ENCODE measurements at regions not wholly inside any gene's neighbourhood (a gene's known extent, or its start where the extent isn't known, plus 50 kb on each side); places are given as distances from the start of the nearest gene placed in this dataset.

GRCh38 chr16:88319116-88319965 lies 63.4 kb upstream of the ZNF469 start:
- DNase-seq = no peak
- ATAC-seq = no peak

GRCh38 chr16:88320947-88321634 lies 61.7 kb upstream of the ZNF469 start:
- ATAC-seq = no peak
- no peak for DNase-seq

GRCh38 chr16:88321635-88322499 lies 60.9 kb upstream of the ZNF469 start:
- ATAC-seq (no peak), DNase-seq (no peak)

GRCh38 chr16:88322500-88322970 lies 60.2 kb upstream of the ZNF469 start:
- no peak for DNase-seq

GRCh38 chr16:88323041-88323440 lies 59.7 kb upstream of the ZNF469 start:
- DNase-seq (no peak), ATAC-seq (no peak)

More at GRCh38 chr16:88322500-88322970, 60.2 kb upstream of the ZNF469 start:
- no peak for ATAC-seq

- DNase-seq (no peak), ATAC-seq (no peak)
These were observed 59.0 kb upstream of the ZNF469 start for GRCh38 chr16:88323546-88324330.

GRCh38 chr16:88325087-88325750 lies 57.5 kb upstream of the ZNF469 start:
- no peak for DNase-seq
- no peak for ATAC-seq

- DNase-seq (no peak), ATAC-seq (no peak)
These were observed 56.8 kb upstream of the ZNF469 start for GRCh38 chr16:88325976-88326375.

GRCh38 chr16:88326611-88327485 lies 55.9 kb upstream of the ZNF469 start:
- ATAC-seq (no peak), DNase-seq (no peak)

GRCh38 chr16:88327561-88328312 lies 55.0 kb upstream of the ZNF469 start:
- no peak for DNase-seq
- no peak for ATAC-seq

- no peak for ATAC-seq
- DNase-seq = no peak
These were observed 54.3 kb upstream of the ZNF469 start for GRCh38 chr16:88328313-88328980.

- DNase-seq (no peak), ATAC-seq (no peak)
These were observed 52.7 kb upstream of the ZNF469 start for GRCh38 chr16:88329726-88330700.

- no peak for DNase-seq
- no peak for ATAC-seq
These were observed 51.5 kb upstream of the ZNF469 start for GRCh38 chr16:88330971-88331890.

- DNase-seq (no peak), ATAC-seq (no peak)
These were observed 50.5 kb upstream of the ZNF469 start for GRCh38 chr16:88331989-88332920.

Measured in stimulated activated naive CD8-positive, alpha-beta T cell treated with anti-CD3 and anti-CD28 coated beads, Interleukin-15, Interleukin-2, amounts not matched to agents 100 U/mL and 50 U/mL, for 24 hours (primary cell).